HTR-8/SVneo (cell line): ENCODE measurements at regions not wholly inside any gene's neighbourhood (a gene's known extent, or its start where the extent isn't known, plus 50 kb on each side); places are given as distances from the start of the nearest gene placed in this dataset.

Experiments used
- DNase-seq: peaks from one replicate; pipeline ENCODE4 v3.0.0; 2011; ENCODE audit warnings: low spot score, mixed read lengths; ENCODE audit not compliant: insufficient read length
- FAIRE-seq: peaks from 2 replicates; lab custom pipeline; 2011; peaks lifted over from hg19 to GRCh38; lab: Jason Lieb, UNC

DNA sequence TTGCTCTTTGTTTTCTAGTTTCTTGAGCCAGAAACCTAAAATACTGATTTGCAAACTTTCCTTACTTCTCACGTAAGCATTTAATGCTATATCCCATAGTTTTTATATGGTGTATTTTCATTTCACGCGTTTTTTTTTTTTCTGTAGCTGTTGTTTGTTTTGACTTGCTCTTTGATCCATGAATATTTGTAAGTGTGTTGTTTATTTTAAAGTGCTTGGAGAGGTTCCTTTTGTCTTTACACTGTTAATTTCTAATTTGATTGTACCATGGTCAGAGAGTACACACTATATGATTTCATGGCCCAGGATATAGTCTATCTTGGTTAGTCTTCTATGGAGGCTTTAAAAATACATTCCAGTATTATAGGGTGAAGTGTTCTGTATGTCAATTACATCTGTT is 84.8 kb upstream of the RNF217 start:
- FAIRE-seq, result no peak
- DNase-seq, result no peak

DNA sequence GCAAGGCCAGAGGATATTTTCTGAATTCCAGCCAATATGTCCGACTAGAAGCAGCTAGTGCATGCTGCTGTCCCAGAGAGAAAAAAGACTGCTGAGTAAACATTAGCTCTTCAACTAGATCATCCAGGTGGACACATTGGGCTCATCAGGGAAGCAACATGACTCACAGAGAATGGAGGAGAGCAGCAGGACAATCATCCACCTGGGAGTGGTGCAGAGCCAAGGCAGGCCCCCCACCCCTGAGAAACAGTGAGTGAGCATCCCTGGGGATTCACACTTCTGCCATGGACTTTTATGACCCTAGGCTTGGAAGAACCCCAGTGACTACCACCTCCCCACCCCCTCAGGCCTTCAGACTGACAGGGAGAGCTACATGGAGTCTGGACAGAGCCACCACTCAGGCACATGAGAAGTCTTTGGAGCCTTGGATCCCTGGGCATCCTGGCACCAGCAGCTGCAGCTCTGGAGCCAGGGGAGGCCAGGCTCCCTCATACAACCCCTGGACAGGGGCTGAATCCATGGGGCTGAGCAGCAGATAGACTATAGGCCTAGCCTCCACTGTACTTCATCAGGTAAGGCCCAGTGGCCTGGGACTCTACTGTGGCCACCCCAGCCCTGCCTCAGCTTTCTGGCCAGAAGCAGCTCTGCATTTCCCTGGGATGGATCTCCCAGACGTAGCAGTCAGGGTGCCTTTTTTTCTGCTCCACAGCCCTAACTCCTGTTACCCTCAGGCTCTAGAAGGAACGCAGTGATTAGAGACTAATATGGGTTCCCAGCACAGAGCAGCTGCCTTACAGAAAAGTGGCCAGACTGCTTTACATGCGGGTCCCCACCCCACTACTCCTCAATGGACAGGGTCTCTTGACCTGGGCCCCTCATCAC is 82.9 kb upstream of the RNF217 start:
- FAIRE-seq (no peak), DNase-seq (no peak)

DNA sequence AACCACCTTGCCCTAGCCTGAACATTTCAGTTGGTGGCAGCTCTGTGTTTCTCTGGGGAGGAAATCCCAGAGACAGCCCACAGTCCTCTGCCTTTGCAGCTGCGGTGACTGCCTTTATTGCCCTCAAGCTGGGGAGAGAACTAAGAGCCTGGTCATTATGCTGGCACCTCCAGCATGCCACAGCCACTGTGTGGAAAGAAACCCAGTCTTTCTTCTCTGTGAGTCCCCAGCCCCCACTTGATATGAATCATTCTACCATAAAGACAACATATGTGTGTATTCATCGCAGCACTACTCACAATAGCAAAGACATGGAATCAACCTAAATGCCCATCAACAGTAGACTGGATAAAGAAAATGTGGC is 82.3 kb upstream of the RNF217 start:
- FAIRE-seq, result no peak
- no peak for DNase-seq

DNA sequence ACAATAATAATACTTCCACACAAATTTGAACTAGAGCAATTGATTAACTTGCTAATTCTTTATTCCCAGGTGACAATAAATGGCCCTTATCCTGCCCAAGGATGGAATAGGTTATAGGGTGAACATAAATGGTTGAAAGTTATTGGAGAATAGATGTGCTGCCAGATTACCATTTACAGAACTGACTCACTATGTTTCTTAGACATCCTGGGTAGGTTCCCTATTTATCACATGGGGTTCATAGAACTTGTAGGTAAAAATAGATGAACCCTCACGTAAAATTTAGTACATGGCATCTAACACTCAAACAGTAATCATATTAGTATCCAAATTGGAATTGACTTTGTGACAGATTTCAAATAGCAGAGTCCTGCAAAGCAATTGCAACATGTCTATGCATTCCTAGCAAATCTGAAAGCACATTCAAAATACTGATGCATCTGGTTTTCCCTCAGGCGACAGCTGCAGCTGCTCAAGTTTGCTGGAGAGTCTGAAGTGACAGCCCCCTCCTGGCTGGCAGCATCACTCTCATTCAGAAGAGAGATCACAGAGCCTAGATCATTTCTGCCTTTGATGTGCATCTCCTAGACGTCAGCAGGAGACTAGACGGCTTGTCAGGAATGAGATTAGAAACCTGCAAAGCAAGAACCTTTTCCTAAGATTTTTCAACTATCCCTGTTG is 80.2 kb upstream of the RNF217 start:
- peak; percentile 36 for FAIRE-seq
- DNase-seq, result peak; percentile 19

DNA sequence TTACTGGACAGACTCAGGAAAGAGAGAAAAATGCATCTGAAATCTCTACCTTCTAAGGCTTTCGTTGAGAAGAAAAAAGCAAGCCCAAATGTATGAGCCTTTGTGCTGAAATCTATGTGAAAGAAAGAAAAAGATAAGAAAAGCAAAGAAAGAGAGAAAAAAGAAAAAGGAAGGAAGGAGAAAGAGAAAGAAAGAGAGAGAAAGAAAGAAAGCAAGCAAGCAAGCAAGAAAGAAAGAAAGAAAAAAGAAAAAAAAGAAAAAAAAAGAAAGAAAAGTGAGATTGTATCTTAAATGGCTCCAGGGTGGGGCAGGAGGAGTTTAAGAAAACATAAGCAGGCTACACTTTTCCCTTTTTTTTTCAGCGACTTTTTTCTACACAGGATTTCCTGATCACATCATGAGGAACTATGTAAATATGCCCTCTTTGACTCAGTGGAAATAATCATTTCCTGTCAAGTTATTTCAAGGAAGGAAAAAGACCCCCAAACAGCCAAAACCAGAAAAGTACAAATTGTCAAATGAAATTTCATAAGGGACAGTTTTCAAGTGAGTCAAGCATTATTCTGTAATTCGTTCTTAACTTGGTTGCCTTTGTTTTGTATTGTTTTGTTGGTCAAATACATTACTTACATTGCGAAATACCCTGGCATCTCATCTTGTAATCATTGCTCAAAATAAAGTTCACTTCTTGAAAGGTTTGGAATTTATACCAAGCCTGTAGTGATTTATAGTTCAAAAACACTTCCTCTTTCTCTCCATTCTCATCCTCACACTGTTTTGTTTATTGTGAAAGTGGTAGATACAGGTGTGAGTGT is 79.5 kb upstream of the RNF217 start:
- no peak for DNase-seq
- FAIRE-seq, result no peak

DNA sequence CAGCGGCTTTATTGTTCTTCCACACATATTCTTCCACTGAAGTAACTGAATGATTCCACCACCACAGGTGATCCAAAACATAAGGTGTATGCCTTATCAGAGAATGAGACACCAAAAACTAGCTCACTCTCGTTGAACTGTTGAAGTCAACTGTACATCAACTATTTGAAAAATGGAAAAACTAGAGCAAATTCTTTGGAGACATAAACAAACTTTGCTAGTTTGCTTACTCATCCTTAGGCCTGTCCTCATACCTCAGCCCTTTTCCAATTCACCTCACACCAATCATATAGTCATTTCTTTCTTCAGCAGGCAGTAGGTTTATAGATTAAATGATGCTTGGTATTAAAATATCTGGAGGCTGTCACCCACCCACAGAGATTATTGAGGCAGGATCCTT is 77.1 kb upstream of the RNF217 start:
- no peak for FAIRE-seq
- DNase-seq, result no peak

DNA sequence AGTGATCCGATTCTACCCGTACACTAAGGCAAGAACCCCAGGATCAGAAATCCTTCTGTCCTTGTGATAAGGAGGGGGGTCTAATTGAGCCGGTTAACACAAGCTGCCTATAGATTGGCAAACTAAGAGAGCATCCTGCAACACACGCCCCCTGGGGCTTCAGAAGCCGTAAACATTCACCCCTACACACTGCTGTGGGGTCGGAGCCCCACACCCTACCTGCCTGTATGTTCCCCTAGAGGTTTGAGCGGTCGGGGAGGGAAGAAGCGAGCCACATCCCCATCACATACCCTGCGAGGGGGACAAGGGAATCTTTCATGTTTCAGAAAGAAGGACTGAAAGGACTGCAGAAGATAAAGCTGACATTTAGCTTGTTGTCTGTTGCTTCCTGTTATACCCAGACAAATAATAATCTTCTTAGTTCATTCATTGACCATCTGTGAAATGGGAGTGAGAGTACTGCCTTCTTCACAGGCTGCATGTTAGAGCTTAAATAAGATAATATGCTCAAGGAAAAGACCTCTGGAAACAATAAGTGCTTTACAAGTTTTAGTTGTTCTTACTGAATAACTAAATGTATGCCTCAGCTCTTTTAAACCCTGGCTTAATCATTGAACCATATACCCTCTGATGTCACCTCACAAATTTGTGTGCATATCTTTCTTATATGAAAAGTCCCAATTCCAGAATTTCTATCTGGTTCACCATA is 74.2 kb upstream of the RNF217 start:
- FAIRE-seq, result no peak

DNA sequence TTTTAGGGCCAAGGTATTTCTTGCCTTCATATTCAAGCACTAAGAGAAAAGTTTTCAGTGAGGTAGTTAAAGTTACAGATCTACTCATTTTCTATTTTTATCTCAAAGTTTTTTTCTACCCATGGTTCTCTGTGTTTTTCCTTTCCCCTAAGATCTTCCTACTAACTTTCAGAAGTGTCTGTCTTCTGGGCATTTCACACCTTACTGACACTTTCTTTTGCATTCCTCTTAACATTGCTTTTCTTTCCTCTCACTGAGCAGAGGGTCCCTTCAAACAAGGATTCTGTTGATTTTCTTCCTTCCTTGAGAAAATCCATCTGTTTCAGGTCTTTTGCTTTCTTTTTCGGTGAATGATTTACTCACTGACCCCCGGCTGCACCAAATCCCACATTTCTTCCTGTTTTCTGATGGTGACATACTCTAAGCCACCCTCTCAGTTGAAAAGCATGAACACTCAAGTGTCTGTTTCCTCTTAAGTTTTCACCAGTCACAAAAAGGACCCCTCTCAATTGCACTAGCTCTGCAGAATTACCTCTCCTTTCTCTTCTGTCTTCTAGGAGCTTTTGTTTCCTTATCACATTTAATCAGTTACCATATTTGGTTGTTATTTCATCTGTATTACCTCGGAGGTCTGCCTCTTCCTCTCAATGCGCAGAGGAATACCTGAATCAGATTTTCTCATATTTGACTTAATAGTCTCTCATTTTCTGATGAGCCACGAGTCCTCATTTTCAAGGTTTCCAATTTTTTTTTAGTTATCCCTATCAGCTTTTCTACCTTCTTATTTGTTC is 73.5 kb upstream of the RNF217 start:
- FAIRE-seq (no peak), DNase-seq (no peak)

More for the DNA sequence above, 74.2 kb upstream of the RNF217 start:
- DNase-seq, result no peak

DNA sequence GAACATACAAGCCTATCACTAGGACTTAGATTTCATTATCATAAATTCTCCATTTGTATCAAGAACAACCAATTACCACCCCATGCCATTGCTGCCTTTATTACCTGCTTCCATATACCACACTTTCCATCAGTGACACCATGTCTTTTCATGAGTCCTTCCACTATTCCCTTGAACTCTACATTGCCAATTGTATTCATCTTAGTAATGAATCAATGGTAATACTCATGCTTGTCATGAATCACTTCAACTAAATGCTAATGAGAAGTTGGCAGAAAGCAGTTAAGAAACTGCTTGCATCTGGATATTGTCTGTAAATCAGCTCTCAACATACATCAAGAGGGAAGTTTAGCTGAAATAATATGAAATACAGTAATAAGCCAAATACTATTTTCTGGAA is 61.2 kb upstream of the RNF217 start:
- DNase-seq (no peak), FAIRE-seq (no peak)

DNA sequence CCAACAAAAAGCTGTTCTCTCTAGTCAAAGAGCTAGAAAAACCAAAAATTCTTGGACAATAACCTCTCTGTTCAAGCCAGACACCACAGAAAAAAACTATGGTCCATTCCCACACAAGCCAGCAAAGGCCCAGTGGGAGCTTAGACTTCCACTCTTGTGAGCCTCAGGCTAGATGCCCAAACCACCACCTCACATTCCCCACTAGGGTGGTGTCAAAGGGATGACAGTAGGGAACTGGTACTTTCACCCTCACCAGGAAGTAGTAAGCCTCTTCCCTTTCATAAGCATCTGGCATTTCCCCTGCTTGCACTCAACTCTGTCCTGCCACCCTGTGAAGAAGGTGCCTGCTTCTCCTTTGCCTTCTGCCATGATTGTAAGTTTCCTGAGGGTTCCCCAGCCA is 58.4 kb upstream of the RNF217 start:
- no peak for FAIRE-seq
- DNase-seq, result no peak

DNA sequence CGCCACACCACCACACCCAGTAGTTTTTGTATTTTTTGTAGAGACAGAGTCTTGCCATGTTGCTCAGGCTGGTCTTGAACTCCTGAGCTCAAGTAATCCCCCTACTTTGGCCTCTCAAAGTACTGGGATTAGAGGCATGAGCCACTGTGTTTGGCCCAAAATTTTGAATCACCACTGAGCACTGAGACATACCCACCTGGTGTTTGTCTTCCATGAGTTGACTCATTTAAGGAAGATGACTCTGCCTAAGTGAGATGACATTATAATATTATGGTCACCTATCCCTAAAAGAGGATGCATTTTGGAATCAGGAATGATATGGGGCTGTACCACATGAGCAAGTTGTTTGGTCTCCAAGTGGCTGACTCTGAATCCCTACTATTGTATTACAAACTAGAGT is 54.6 kb upstream of the RNF217 start:
- DNase-seq (no peak), FAIRE-seq (no peak)
